ENCODE measurements at regions not wholly inside any gene's neighbourhood (a gene's known extent, or its start where the extent isn't known, plus 50 kb on each side); places are given as distances from the start of the nearest gene placed in this dataset.

DNA sequence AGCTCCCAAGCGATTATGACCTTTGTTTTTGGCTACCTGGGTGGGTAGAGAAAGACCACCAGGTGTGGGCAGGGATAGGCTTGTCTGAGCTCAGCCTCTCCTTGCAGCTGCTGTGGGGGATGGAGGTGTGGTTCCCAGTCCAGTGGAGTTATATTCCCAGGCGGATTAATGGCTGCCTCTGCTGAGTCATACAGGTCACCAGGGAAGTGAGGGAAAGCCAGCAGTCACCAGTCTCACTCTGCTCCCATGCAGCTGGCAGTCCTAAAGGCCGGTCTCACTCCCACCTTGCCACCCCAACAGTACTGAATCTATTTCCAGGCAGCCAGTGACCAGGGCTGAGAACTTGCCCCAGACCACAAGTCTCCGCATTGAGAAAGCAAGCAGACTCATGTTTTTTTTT, 399.2 kb downstream of the VRK1 start:
- Histone ChIP-seq H3K27me3 (ENCODE audit: control insufficient read depth in 3 of 3, insufficient read depth in 3 of 3, low read length in 3 of 3) (no peaks in the 10 kb centered on the region), H3K36me3 (ENCODE audit: control insufficient read depth in 3 of 3, insufficient read depth in 3 of 3, low read length in 3 of 3) (no peaks in the 10 kb centered on the region), H3K27ac (ENCODE audit: low read depth, low read length) (no peak overlapping the region), H3K4me3 (ENCODE audit: low read length in 3 of 3) (no peak overlapping the region), H3K9ac (ENCODE audit: low read depth in 1 of 3, low read length in 3 of 3) (no peak overlapping the region), H3K9me3 (ENCODE audit: control insufficient read depth in 3 of 3, low read length in 3 of 3) (peaks cover 0 to 2% (median 0%) of the 10 kb centered on the region in 3 donors), H3K4me1 (ENCODE audit: control insufficient read depth in 3 of 3, insufficient read depth in 3 of 3, low read length in 3 of 3) (no peaks in the 10 kb centered on the region)

GRCh38 chr14:97198813-97199212, 401.6 kb downstream of the VRK1 start:
- Histone ChIP-seq H3K36me3 (ENCODE audit: control insufficient read depth in 3 of 3, insufficient read depth in 3 of 3, low read length in 3 of 3) (no peaks in the 10 kb centered on the region), H3K4me1 (ENCODE audit: control insufficient read depth in 3 of 3, insufficient read depth in 3 of 3, low read length in 3 of 3) (no peaks in the 10 kb centered on the region), H3K9me3 (ENCODE audit: control insufficient read depth in 3 of 3, low read length in 3 of 3) (peaks cover 0 to 2% (median 0%) of the 10 kb centered on the region in 3 donors), H3K27me3 (ENCODE audit: control insufficient read depth in 3 of 3, insufficient read depth in 3 of 3, low read length in 3 of 3) (no peaks in the 10 kb centered on the region), H3K4me3 (ENCODE audit: low read length in 3 of 3) (no peak overlapping the region), H3K27ac (ENCODE audit: low read depth, low read length) (no peak overlapping the region), H3K9ac (ENCODE audit: low read depth in 1 of 3, low read length in 3 of 3) (no peak overlapping the region)

DNA sequence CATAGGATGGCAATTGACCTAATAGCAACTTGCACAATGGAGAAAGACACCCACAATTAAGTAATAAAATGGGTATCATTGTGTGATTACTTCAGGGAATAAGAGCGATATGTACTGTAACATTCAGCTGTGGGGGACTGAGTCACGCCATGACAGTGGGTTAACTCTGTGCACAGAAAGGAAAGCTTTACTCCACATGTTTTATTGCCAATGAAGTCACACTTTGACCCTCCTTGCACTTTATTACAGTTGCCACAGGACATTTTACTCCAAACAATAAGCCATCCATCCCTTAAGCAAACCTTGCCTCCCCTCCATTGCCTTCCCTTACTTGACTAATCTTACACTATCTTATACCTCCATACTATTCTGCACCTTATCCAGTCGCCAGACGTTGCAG, 403.1 kb downstream of the VRK1 start:
- Histone ChIP-seq H3K4me3 (ENCODE audit: low read length in 3 of 3) (no peak overlapping the region), H3K4me1 (ENCODE audit: control insufficient read depth in 3 of 3, insufficient read depth in 3 of 3, low read length in 3 of 3) (no peaks in the 10 kb centered on the region), H3K36me3 (ENCODE audit: control insufficient read depth in 3 of 3, insufficient read depth in 3 of 3, low read length in 3 of 3) (no peaks in the 10 kb centered on the region), H3K9ac (ENCODE audit: low read depth in 1 of 3, low read length in 3 of 3) (no peak overlapping the region), H3K9me3 (ENCODE audit: control insufficient read depth in 3 of 3, low read length in 3 of 3) (peaks cover 0 to 2% (median 0%) of the 10 kb centered on the region in 3 donors), H3K27me3 (ENCODE audit: control insufficient read depth in 3 of 3, insufficient read depth in 3 of 3, low read length in 3 of 3) (no peaks in the 10 kb centered on the region), H3K27ac (ENCODE audit: low read depth, low read length) (no peak overlapping the region)

DNA sequence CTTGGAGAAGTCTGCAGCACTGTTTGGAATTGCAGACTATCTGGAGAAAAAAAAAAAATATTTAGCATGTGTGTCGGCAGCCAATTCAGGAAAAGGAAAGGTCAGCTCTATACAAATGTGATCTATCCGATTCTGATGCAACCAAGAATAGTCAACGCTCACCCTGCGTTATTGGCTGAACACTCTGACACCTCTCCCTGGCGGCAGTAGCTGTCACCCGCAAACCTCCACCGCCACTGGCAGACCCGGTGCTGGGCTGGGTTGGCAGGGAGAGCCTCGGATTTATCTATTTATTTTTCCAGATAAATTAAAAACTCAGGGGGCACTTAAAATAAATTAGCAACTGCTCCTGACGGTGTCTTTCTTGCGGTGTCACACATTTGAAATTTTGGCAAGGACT, 409.7 kb downstream of the VRK1 start:
- Histone ChIP-seq H3K27ac (ENCODE audit: low read depth, low read length) (no peak overlapping the region), H3K36me3 (ENCODE audit: control insufficient read depth in 3 of 3, insufficient read depth in 3 of 3, low read length in 3 of 3) (no peaks in the 10 kb centered on the region), H3K9me3 (ENCODE audit: control insufficient read depth in 3 of 3, low read length in 3 of 3) (no peaks in the 10 kb centered on the region), H3K4me3 (ENCODE audit: low read length in 3 of 3) (no peak overlapping the region), H3K27me3 (ENCODE audit: control insufficient read depth in 3 of 3, insufficient read depth in 3 of 3, low read length in 3 of 3) (no peaks in the 10 kb centered on the region), H3K4me1 (ENCODE audit: control insufficient read depth in 3 of 3, insufficient read depth in 3 of 3, low read length in 3 of 3) (no peaks in the 10 kb centered on the region), H3K9ac (ENCODE audit: low read depth in 1 of 3, low read length in 3 of 3) (no peak overlapping the region)

GRCh38 chr14:97210202-97210601, 413.0 kb downstream of the VRK1 start:
- Histone ChIP-seq H3K9ac (ENCODE audit: low read depth in 1 of 3, low read length in 3 of 3) (no peak overlapping the region), H3K36me3 (ENCODE audit: control insufficient read depth in 3 of 3, insufficient read depth in 3 of 3, low read length in 3 of 3) (no peaks in the 10 kb centered on the region)

DNA sequence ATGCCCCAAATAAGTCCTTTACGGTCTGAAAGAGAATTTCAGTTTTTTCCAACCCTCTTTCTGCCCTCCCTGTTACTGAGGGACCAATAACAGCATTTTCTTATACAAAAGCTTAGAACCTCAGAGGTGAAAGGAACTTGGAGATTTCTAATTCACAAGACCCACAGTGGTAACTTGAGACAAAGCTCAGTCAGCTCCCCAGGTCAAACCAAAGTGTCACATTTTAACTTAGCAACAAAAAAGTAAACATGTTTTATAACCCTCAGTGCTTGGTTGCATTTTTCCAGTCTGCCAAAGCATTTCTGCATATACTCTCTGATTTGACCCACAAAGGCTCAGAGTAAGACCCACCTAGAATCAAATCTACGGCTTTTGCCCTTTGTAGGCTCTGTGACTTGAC, 415.2 kb downstream of the VRK1 start:
- no peaks in the 10 kb centered on the region for H3K4me1 ChIP-seq (ENCODE audit: control insufficient read depth in 3 of 3, insufficient read depth in 3 of 3, low read length in 3 of 3)
- H3K9me3 ChIP-seq (ENCODE audit: control insufficient read depth in 3 of 3, low read length in 3 of 3) = no peaks in the 10 kb centered on the region
- no peak overlapping the region for H3K4me3 ChIP-seq (ENCODE audit: low read length in 3 of 3)
- H3K9ac ChIP-seq (ENCODE audit: low read depth in 1 of 3, low read length in 3 of 3) = no peak overlapping the region
- no peak overlapping the region for H3K27ac ChIP-seq (ENCODE audit: low read depth, low read length)
- H3K36me3 ChIP-seq (ENCODE audit: control insufficient read depth in 3 of 3, insufficient read depth in 3 of 3, low read length in 3 of 3) = no peaks in the 10 kb centered on the region
- H3K27me3 ChIP-seq (ENCODE audit: control insufficient read depth in 3 of 3, insufficient read depth in 3 of 3, low read length in 3 of 3) = no peaks in the 10 kb centered on the region

More at GRCh38 chr14:97210202-97210601, 413.0 kb downstream of the VRK1 start:
- no peak overlapping the region for H3K4me3 ChIP-seq (ENCODE audit: low read length in 3 of 3)
- H3K27ac ChIP-seq (ENCODE audit: low read depth, low read length) = no peak overlapping the region
- H3K4me1 ChIP-seq (ENCODE audit: control insufficient read depth in 3 of 3, insufficient read depth in 3 of 3, low read length in 3 of 3) = no peaks in the 10 kb centered on the region
- H3K9me3 ChIP-seq (ENCODE audit: control insufficient read depth in 3 of 3, low read length in 3 of 3) = no peaks in the 10 kb centered on the region
- no peaks in the 10 kb centered on the region for H3K27me3 ChIP-seq (ENCODE audit: control insufficient read depth in 3 of 3, insufficient read depth in 3 of 3, low read length in 3 of 3)

DNA sequence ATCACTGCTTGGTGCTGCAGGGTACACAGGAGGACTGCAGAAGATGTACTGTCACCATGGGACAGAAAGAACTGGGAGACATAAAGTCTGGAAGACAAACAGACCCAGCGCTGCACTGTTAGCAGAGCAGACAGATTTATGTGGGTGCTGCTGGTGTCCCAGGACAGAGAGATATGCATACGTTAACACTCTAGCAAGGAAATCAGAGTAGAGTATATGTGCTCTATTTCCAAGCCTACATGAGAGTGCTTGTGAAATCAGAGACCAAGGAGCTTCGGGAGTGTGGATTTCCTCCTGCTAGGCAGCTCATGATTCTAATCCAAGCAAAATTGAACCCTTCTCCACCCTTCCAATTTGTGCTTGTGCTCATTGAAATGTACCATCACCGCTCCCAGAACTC, 416.5 kb downstream of the VRK1 start:
- H3K4me1 ChIP-seq (ENCODE audit: control insufficient read depth in 3 of 3, insufficient read depth in 3 of 3, low read length in 3 of 3) = peaks cover 0 to 2% (median 0%) of the 10 kb centered on the region in 3 donors
- H3K4me3 ChIP-seq (ENCODE audit: low read length in 3 of 3) = no peak overlapping the region
- no peaks in the 10 kb centered on the region for H3K9me3 ChIP-seq (ENCODE audit: control insufficient read depth in 3 of 3, low read length in 3 of 3)
- H3K36me3 ChIP-seq (ENCODE audit: control insufficient read depth in 3 of 3, insufficient read depth in 3 of 3, low read length in 3 of 3) = no peaks in the 10 kb centered on the region
- no peak overlapping the region for H3K9ac ChIP-seq (ENCODE audit: low read depth in 1 of 3, low read length in 3 of 3)
- peaks cover 2 to 3% (median 3%) of the 10 kb centered on the region in 3 donors for H3K27me3 ChIP-seq (ENCODE audit: control insufficient read depth in 3 of 3, insufficient read depth in 3 of 3, low read length in 3 of 3)
- H3K27ac ChIP-seq (ENCODE audit: low read depth, low read length) = no peak overlapping the region

GRCh38 chr14:97215263-97215969, 418.2 kb downstream of the VRK1 start:
- H3K9me3 ChIP-seq (ENCODE audit: control insufficient read depth in 3 of 3, low read length in 3 of 3) = no peaks in the 10 kb centered on the region
- no peaks in the 10 kb centered on the region for H3K36me3 ChIP-seq (ENCODE audit: control insufficient read depth in 3 of 3, insufficient read depth in 3 of 3, low read length in 3 of 3)
- no peak overlapping the region for H3K4me3 ChIP-seq (ENCODE audit: low read length in 3 of 3)
- no peak overlapping the region for H3K27ac ChIP-seq (ENCODE audit: low read depth, low read length)
- peaks cover 0 to 10% (median 4%) of the 10 kb centered on the region in 3 donors for H3K4me1 ChIP-seq (ENCODE audit: control insufficient read depth in 3 of 3, insufficient read depth in 3 of 3, low read length in 3 of 3)
- no peak overlapping the region for H3K9ac ChIP-seq (ENCODE audit: low read depth in 1 of 3, low read length in 3 of 3)
- peaks cover 14 to 17% (median 17%) of the 10 kb centered on the region in 3 donors for H3K27me3 ChIP-seq (ENCODE audit: control insufficient read depth in 3 of 3, insufficient read depth in 3 of 3, low read length in 3 of 3)

- peaks cover 0 to 10% (median 4%) of the 10 kb centered on the region in 3 donors for H3K4me1 ChIP-seq (ENCODE audit: control insufficient read depth in 3 of 3, insufficient read depth in 3 of 3, low read length in 3 of 3)
- peaks cover 15 to 17% (median 17%) of the 10 kb centered on the region in 3 donors for H3K27me3 ChIP-seq (ENCODE audit: control insufficient read depth in 3 of 3, insufficient read depth in 3 of 3, low read length in 3 of 3)
- H3K4me3 ChIP-seq (ENCODE audit: low read length in 3 of 3) = no peak overlapping the region
- no peaks in the 10 kb centered on the region for H3K9me3 ChIP-seq (ENCODE audit: control insufficient read depth in 3 of 3, low read length in 3 of 3)
- no peaks in the 10 kb centered on the region for H3K36me3 ChIP-seq (ENCODE audit: control insufficient read depth in 3 of 3, insufficient read depth in 3 of 3, low read length in 3 of 3)
- no peak overlapping the region for H3K27ac ChIP-seq (ENCODE audit: low read depth, low read length)
- no peak overlapping the region for H3K9ac ChIP-seq (ENCODE audit: low read depth in 1 of 3, low read length in 3 of 3)
These were observed 420.1 kb downstream of the VRK1 start for GRCh38 chr14:97217111-97217885.

GRCh38 chr14:97218274-97218673, 421.1 kb downstream of the VRK1 start:
- H3K36me3 ChIP-seq (ENCODE audit: control insufficient read depth in 3 of 3, insufficient read depth in 3 of 3, low read length in 3 of 3) = no peaks in the 10 kb centered on the region
- H3K9ac ChIP-seq (ENCODE audit: low read depth in 1 of 3, low read length in 3 of 3) = no peak overlapping the region
- H3K27ac ChIP-seq (ENCODE audit: low read depth, low read length) = no peak overlapping the region
- H3K27me3 ChIP-seq (ENCODE audit: control insufficient read depth in 3 of 3, insufficient read depth in 3 of 3, low read length in 3 of 3) = peaks cover 17 to 19% (median 17%) of the 10 kb centered on the region in 3 donors
- no peak overlapping the region for H3K4me3 ChIP-seq (ENCODE audit: low read length in 3 of 3)
- no peaks in the 10 kb centered on the region for H3K9me3 ChIP-seq (ENCODE audit: control insufficient read depth in 3 of 3, low read length in 3 of 3)
- peaks cover 0 to 10% (median 4%) of the 10 kb centered on the region in 3 donors for H3K4me1 ChIP-seq (ENCODE audit: control insufficient read depth in 3 of 3, insufficient read depth in 3 of 3, low read length in 3 of 3)

Data from skeletal muscle tissue (tissue), 3 donors.